Omental fat pad (tissue), 3 donors: ENCODE measurements at regions not wholly inside any gene's neighbourhood (a gene's known extent, or its start where the extent isn't known, plus 50 kb on each side); places are given as distances from the start of the nearest gene placed in this dataset.

Experiments
- ATAC-seq: fragments of 150-250 bp; one replicate; pipeline ENCODE4 v1.9.1; 2016; ENCODE audit warnings: mild to moderate bottlenecking, moderate library complexity; ENCODE audit not compliant: low FRiP score
- DNase-seq: peaks from one replicate; pipeline ENCODE4 v3.0.0-alpha.2; 2019; ENCODE audit warnings: low spot score
- TF ChIP-seq, protein P1 (sequence below), 3 donors: fragments of 450-650 bp; IDR thresholded peaks; one replicate each; pipeline ENCODE4 v1.5.1; 2016 to 2017; ENCODE audit warnings: antibody characterized with exemption in 3 of 3, mild to moderate bottlenecking in 3 of 3, moderate library complexity in 2 of 3

- DNase-seq (no peak), ATAC-seq (no peak)
- TF ChIP-seq, protein P1, sequence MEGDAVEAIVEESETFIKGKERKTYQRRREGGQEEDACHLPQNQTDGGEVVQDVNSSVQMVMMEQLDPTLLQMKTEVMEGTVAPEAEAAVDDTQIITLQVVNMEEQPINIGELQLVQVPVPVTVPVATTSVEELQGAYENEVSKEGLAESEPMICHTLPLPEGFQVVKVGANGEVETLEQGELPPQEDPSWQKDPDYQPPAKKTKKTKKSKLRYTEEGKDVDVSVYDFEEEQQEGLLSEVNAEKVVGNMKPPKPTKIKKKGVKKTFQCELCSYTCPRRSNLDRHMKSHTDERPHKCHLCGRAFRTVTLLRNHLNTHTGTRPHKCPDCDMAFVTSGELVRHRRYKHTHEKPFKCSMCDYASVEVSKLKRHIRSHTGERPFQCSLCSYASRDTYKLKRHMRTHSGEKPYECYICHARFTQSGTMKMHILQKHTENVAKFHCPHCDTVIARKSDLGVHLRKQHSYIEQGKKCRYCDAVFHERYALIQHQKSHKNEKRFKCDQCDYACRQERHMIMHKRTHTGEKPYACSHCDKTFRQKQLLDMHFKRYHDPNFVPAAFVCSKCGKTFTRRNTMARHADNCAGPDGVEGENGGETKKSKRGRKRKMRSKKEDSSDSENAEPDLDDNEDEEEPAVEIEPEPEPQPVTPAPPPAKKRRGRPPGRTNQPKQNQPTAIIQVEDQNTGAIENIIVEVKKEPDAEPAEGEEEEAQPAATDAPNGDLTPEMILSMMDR (IDR thresholded peaks at IDR 0.05): no peak
Measured at GRCh38 chr15:36218991-36219390, 360.4 kb upstream of the CDIN1 start.

DNA sequence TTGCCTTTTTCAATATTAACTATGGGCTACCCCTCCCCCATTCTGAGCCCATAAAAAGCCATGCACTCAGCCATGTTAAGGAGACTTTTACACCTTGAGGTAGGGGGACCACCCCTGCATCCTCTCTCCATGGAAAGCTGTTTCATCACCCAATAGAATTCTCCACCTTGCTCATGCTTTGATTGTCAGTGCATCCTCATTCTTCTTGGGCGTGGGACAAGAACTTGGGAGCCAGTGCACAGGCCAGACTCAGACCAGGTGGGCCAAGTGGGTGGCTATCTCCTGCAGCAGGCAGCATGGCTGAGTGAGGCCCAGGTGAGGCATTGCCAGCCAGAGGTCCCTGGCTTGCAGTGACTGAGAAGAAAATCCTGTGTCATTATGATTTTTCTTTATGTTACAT lies 357.4 kb upstream of the CDIN1 start:
- TF ChIP-seq, protein P1 (IDR thresholded peaks at IDR 0.05): no peak
- no peak for ATAC-seq

DNA sequence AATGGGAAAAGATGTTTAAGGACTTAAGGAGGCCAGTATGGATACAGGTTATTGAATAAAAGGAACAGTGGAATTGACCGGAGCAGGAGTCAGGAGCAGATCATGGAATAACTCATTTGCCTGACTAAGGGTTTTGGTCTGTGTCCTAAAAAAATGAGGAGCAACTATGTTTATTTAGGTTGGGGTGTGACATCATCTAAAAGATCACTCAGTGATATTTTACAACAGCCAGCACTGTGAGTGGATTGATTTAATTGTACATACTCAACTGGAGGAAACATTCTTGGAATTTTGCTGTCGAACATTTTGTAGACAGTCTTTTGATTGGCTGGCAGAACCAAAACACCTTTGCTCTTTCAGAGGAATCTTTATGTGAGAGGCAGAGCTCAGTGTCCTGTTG lies 348.6 kb upstream of the CDIN1 start:
- ATAC-seq (no peak), DNase-seq (no peak)
- TF ChIP-seq, protein P1 (IDR thresholded peaks at IDR 0.05): no peak

More for the DNA sequence above, 357.4 kb upstream of the CDIN1 start:
- no peak for DNase-seq

DNA sequence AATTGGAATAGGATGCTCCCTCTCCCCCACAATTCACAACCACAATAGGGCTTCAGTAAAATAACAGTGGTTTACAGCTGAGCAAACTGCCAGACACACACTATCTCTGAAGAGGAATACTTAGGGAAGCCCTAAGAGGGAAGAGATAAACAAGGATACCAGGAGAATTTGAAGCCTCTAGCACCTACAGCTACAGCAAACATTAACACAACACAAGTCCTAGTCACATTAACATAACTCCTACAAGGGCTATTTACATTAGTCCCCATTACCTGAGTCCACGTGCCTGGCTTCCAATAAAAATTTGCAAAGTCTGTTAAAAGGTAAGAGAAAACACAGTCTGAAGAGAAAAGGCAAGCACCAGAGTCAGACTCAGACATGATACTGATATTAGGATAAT lies 346.9 kb upstream of the CDIN1 start:
- TF ChIP-seq, protein P1 (IDR thresholded peaks at IDR 0.05): no peak
- ATAC-seq (no peak), DNase-seq (no peak)

- TF ChIP-seq, protein P1 (IDR thresholded peaks at IDR 0.05): no peak
- DNase-seq (no peak), ATAC-seq (no peak)
Measured at GRCh38 chr15:36234743-36235142, 344.7 kb upstream of the CDIN1 start.

DNA sequence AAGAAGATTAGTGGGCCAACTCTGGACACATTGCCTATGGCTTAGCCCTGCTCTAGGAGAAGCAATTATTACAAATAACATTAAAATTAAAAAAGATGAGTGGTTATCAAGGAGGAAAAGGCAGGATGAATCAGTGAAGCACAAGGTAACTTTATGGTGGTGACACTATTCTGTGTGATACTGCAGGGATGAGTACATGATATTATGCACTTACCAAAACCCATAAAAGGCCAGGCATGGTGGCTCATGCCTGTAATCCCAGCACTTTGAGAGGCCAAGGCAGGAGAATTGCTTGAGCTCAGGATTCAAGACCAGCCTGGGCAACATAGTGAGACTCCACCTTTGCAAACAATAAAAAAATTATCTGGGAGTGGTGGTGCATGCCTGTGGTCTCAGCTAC lies 344.3 kb upstream of the CDIN1 start:
- no peak for ATAC-seq
- TF ChIP-seq, protein P1 (IDR thresholded peaks at IDR 0.05): no peak

GRCh38 chr15:36239509-36239908 lies 339.9 kb upstream of the CDIN1 start:
- no peak for DNase-seq
- TF ChIP-seq, protein P1 (IDR thresholded peaks at IDR 0.05): no peak
- ATAC-seq: no peak

More for the DNA sequence above, 344.3 kb upstream of the CDIN1 start:
- DNase-seq: no peak
